Stimulated activated CD8-positive, alpha-beta memory T cell treated with anti-CD3 and anti-CD28 coated beads, Interleukin-15, amount 100 ng/mL, for 48 hours (primary cell): ENCODE measurements at regions not wholly inside any gene's neighbourhood (a gene's known extent, or its start where the extent isn't known, plus 50 kb on each side); places are given as distances from the start of the nearest gene placed in this dataset.
"Not testable (repeated sequence)": the region's sequence is repeated elsewhere in the genome, so short reads cannot be mapped to it uniquely, and the experiment has no call there.

Source experiments
- DNase-seq, 2 donors: peaks; one replicate each; pipeline ENCODE4 v3.0.0-alpha.2; 2020; ENCODE audit warnings: low read depth in 2 of 2

GRCh38 chr4:12933760-12934221 lies 550.3 kb downstream of the RAB28 start:
- DNase-seq: no peak

- no peak for DNase-seq
These were observed 551.8 kb downstream of the RAB28 start for GRCh38 chr4:12932203-12932788.

GRCh38 chr4:12929784-12930183 lies 554.4 kb downstream of the RAB28 start:
- no peak for DNase-seq

- DNase-seq: no peak
These were observed 555.4 kb downstream of the RAB28 start for GRCh38 chr4:12928751-12929150.

GRCh38 chr4:12926189-12927066 lies 557.7 kb downstream of the RAB28 start:
- DNase-seq: no peak

- DNase-seq: no peak
These were observed 559.3 kb downstream of the RAB28 start for GRCh38 chr4:12924728-12925320.

- no peak for DNase-seq
These were observed 559.9 kb downstream of the RAB28 start for GRCh38 chr4:12924253-12924652.

GRCh38 chr4:12912896-12913418 lies 571.2 kb downstream of the RAB28 start:
- DNase-seq: no peak

GRCh38 chr4:12911750-12912358 lies 572.3 kb downstream of the RAB28 start:
- no peak for DNase-seq

- not testable (repeated sequence) for DNase-seq
These were observed 580.5 kb downstream of the RAB28 start for GRCh38 chr4:12903640-12904039.

- DNase-seq: no peak
These were observed 581.4 kb downstream of the RAB28 start for GRCh38 chr4:12902735-12903134.

- no peak for DNase-seq
These were observed 586.2 kb downstream of the RAB28 start for GRCh38 chr4:12897954-12898353.

GRCh38 chr4:12894062-12894461 lies 590.1 kb downstream of the RAB28 start:
- no peak for DNase-seq

GRCh38 chr4:12889054-12889453 lies 595.1 kb downstream of the RAB28 start:
- no peak for DNase-seq

- no peak for DNase-seq
These were observed 599.0 kb downstream of the RAB28 start for GRCh38 chr4:12884846-12885796.

GRCh38 chr4:12881945-12882584 lies 602.1 kb downstream of the RAB28 start:
- no peak for DNase-seq

- no peak for DNase-seq
These were observed 603.3 kb downstream of the RAB28 start for GRCh38 chr4:12880844-12881243.

GRCh38 chr4:12879496-12879895 lies 604.6 kb downstream of the RAB28 start:
- no peak for DNase-seq

- DNase-seq: no peak
These were observed 608.4 kb downstream of the RAB28 start for GRCh38 chr4:12875640-12876243.

- no peak for DNase-seq
These were observed 610.8 kb downstream of the RAB28 start for GRCh38 chr4:12873351-12873750.
